ENCODE measurements at regions not wholly inside any gene's neighbourhood (a gene's known extent, or its start where the extent isn't known, plus 50 kb on each side); places are given as distances from the start of the nearest gene placed in this dataset.

DNA sequence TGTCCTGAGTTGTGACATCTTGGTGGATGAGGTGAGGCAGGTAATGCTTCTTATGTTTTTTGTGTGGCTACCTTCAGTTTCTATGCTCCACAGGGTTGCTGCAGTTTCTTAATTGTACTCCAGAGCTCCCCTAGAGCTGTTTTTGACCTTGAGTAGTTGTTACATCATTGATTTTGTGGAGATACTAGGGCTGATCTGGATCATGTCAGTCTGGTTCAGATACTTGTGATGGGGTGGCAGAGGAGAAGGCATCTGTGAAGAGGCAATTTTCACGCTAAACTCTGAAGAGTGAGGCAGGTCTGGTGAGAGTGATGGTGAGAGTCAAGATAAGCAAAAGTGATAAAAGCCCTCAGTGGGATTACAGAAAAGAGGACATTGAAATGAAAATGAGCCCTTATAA is 1180.2 kb downstream of the RAPGEF2 start:
- no peak for TF ChIP-seq EZH2 (IDR thresholded peaks at IDR 0.05)
- TF ChIP-seq, protein P1, sequence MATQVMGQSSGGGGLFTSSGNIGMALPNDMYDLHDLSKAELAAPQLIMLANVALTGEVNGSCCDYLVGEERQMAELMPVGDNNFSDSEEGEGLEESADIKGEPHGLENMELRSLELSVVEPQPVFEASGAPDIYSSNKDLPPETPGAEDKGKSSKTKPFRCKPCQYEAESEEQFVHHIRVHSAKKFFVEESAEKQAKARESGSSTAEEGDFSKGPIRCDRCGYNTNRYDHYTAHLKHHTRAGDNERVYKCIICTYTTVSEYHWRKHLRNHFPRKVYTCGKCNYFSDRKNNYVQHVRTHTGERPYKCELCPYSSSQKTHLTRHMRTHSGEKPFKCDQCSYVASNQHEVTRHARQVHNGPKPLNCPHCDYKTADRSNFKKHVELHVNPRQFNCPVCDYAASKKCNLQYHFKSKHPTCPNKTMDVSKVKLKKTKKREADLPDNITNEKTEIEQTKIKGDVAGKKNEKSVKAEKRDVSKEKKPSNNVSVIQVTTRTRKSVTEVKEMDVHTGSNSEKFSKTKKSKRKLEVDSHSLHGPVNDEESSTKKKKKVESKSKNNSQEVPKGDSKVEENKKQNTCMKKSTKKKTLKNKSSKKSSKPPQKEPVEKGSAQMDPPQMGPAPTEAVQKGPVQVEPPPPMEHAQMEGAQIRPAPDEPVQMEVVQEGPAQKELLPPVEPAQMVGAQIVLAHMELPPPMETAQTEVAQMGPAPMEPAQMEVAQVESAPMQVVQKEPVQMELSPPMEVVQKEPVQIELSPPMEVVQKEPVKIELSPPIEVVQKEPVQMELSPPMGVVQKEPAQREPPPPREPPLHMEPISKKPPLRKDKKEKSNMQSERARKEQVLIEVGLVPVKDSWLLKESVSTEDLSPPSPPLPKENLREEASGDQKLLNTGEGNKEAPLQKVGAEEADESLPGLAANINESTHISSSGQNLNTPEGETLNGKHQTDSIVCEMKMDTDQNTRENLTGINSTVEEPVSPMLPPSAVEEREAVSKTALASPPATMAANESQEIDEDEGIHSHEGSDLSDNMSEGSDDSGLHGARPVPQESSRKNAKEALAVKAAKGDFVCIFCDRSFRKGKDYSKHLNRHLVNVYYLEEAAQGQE (IDR thresholded peaks at IDR 0.05; ENCODE audit: low read depth): no peak
- TF ChIP-seq, protein P2, sequence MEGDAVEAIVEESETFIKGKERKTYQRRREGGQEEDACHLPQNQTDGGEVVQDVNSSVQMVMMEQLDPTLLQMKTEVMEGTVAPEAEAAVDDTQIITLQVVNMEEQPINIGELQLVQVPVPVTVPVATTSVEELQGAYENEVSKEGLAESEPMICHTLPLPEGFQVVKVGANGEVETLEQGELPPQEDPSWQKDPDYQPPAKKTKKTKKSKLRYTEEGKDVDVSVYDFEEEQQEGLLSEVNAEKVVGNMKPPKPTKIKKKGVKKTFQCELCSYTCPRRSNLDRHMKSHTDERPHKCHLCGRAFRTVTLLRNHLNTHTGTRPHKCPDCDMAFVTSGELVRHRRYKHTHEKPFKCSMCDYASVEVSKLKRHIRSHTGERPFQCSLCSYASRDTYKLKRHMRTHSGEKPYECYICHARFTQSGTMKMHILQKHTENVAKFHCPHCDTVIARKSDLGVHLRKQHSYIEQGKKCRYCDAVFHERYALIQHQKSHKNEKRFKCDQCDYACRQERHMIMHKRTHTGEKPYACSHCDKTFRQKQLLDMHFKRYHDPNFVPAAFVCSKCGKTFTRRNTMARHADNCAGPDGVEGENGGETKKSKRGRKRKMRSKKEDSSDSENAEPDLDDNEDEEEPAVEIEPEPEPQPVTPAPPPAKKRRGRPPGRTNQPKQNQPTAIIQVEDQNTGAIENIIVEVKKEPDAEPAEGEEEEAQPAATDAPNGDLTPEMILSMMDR (IDR thresholded peaks at IDR 0.05 in 2 of 3, conservative IDR thresholded peaks at IDR 0.05 in 1 of 3; ENCODE audit: borderline replicate concordance in 1 of 3, insufficient read depth in 1 of 3, low read depth in 2 of 3, low read length in 2 of 3): no peak
- TF ChIP-seq POLR2A (IDR thresholded peaks at IDR 0.05; ENCODE audit: borderline replicate concordance, extremely low read depth, insufficient read depth, insufficient read length): no peak
- TF ChIP-seq POLR2AphosphoS5 (IDR thresholded peaks at IDR 0.05; ENCODE audit: low read depth, low read length): no peak
- TF ChIP-seq CBX3 (IDR thresholded peaks at IDR 0.05; ENCODE audit: low read depth): no peak
- TF ChIP-seq TCF7L2 (IDR thresholded peaks at IDR 0.05; ENCODE audit: borderline replicate concordance, extremely low read depth, insufficient read depth, insufficient read length): no peak
- no peak for TF ChIP-seq SP1 (IDR thresholded peaks at IDR 0.05; ENCODE audit: low read depth)
- TF ChIP-seq SRF (IDR thresholded peaks at IDR 0.05; ENCODE audit: low read depth): no peak
- no peak for TF ChIP-seq RAD21 (IDR thresholded peaks at IDR 0.05; ENCODE audit: low read depth)
- TF ChIP-seq EGR1 (IDR thresholded peaks at IDR 0.05; ENCODE audit: low read depth): no peak
- TF ChIP-seq, protein P3, sequence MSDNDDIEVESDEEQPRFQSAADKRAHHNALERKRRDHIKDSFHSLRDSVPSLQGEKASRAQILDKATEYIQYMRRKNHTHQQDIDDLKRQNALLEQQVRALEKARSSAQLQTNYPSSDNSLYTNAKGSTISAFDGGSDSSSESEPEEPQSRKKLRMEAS (IDR thresholded peaks at IDR 0.05): no peak
- no peak for TF ChIP-seq FOSL1 (IDR thresholded peaks at IDR 0.05; ENCODE audit: low read depth)
- no peak for TF ChIP-seq ELF1 (IDR thresholded peaks at IDR 0.05; ENCODE audit: borderline replicate concordance, low read depth)

Data from HCT116 (cell line).